ENCODE measurements at regions not wholly inside any gene's neighbourhood (a gene's known extent, or its start where the extent isn't known, plus 50 kb on each side); places are given as distances from the start of the nearest gene placed in this dataset.

DNA sequence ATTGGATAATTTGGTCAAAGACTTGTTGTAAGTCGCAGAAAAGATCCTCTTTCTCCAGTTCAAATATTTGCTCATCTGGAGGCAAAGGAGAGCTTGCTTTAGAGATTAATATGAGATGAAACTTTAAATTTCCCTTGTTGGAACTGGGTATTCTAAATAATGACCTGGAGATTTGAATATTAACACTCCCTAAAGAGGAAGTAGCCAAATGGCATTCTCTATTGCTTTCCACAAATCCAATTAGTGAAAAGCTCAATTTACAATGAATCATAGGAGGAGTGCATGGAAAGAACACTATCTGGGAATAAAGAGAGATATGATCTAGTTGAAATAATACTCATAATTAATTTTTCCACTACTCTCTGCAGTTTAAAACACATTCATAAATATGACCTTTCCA is 641.6 kb upstream of the TENM4 start:
- no peak for DNase-seq

DNA sequence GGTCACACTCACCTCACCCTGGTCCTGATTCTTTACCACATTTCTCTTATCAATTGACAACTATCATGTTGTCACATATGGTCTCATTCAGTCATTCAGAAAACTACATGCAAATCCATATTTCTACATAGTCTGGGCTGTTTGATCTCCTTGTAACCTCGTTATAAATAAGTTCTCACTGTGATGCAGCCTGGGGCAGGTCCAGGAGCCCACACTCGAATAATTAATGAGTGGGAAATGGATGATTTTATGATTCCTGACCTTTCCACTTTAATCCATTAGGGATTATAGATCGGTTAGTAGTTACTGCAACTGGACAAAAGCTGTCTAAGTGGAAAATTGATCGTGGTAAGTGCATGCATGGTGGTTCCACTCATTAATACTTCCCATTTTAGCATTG is 636.3 kb upstream of the TENM4 start:
- DNase-seq: no peak

DNA sequence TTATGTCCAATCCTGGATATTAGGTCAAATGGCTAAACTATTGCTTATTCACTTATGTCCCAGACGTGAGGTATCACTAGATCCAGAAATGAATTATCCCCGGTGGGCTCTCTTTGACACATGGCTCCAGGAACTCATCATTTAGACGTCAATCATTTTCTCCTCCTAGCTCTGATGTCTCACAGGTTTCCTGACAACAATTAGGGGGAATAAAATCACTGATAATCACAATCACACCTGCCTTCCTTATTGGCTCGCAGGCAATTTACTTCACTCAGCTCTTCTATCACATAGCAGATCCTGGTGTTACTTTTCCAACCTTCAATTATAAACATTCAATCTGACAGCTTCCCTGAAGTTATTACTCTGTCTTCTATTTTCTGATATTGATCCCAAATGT is 634.0 kb upstream of the TENM4 start:
- DNase-seq: no peak

DNA sequence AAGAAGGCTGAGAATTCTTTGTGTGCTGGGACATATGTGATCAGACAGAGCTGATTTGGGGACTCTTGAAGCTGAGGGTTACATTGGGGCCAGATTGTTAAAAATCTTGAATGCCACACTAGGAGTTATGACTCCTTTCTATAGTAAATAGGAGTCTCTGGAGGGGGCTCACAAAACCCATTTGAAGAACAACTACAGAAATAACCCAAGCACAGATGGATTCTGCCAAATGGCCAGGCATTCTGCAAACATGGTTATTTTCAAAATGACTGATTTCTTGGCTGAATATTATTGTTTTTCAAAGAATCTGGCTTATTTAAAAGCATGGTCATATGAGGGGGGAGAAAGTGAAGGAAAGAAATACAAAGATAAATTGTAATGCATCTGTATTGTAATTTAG is 625.5 kb upstream of the TENM4 start:
- no peak for DNase-seq

DNA sequence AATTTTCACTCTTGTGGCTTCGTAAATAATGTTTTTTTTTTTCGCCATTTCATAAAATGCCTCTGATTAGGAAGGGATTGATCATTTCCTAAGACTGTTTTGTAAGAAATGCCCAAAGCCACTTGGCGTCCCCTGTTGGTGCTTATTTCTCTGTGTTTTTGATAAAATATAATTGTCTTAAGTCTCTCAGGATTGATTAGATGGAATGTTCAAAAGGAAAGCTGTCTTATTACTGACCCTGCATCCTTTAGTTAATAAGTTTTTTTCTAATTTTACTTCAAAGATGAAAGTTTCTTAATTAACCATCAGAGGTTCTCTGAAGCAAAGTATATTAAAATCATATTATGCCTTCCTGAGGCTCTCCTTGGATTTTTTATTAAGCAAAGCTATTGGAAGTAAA is 624.3 kb upstream of the TENM4 start:
- no peak for DNase-seq

DNA sequence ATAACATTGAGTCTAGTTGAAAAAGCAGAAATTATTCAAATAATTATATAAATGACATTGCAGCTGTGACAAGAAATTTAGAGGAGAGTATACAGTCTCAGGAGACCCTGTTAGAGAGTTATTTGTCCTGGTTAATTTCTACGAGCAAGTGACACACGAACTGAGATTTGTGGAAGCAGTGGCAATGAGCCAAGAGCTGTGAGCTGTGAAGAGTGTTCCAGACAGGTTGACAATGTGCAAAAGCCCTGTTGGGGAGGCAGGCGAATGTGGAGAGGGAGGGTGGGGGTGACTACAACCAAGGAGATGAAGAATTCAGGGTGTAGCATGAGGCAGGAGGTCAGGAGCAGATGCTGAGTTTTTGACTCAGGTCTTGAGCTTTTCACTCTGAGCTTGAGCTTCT is 620.2 kb upstream of the TENM4 start:
- DNase-seq: no peak

DNA sequence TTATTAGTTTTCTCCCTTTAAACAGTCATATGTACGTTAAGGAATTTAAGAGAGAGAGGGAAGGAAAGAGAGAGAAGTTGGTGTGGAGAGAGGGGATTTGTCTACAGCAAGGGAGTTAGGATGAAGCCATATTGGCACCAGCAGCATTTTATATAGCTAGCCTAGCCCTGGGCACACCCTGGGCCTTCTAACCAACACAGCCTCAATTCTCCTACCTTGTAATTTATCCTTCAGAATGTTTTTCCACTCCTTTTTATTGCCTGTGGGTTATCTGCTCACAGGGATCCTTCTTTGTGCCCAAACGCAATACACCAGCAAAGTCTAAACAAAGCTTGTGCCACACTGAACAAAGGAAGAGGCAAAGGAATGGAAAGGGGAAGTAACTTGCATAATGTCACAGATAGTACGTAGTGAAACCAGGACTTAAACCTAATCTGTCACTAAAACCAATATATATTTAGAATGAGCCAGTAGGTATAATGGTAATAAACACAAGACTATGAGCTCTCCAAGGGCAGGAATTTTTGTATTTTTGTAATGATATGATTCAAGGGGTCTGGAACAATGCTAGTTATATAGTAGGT is 613.8 kb upstream of the TENM4 start:
- DNase-seq: no peak

DNA sequence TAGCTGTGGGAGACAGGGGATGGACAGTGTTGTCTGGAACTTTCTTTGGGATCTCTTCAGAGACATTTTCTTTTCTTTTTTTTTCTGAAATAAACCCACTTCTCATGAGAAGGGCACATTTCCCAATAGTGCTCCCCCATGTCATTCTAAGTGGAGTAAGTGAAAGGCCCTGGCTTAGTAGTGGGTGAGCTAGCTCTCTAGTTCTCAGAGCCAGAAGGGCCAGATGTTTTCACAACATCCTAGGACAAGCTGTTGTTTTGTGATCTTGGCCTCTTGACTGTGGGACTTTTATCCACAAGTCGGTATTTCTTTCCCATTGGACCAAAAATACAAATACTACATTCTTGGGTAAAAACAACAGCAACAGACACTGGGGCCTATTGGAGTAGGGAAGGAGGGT is 607.7 kb upstream of the TENM4 start:
- no peak for DNase-seq

DNA sequence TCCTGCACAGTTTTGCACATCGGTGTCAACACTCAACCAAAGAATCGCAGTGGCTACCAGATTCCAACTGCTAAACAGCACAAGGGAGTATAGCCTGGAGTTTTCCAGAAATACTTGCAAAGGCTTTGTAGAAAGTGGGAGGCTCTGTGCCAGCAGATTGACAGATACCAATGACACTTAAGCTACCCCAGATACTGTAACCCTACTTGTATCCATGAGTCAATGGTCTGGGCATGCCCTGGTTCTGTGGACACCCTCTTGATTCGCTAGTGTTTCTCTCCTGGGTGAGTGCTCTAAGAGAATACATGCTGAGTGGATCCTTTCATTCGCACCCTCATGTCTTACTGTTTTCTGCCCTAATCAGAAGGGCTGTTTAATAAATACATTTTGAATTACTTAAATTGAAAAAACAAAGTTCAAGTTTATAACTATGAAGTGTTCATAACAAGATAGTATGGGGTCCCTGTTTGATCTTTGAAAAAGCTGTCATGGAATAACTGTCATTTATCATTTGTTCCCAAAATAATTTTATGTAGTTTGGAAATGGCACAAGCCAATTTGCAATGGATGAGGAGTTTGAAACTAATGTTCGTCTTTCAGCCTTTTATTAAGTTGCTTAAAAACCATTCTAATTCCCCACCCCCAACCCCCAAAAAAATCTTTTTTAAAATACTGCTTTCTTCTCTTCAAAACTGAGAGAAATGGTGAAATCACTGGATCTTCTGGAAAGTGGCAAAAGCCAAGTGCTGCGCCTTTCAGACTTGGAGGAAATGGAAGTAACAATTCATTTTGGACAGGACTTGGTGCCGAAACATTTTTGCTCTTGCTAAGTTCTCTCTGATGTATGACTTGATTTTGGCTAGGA is 600.5 kb upstream of the TENM4 start:
- no peak for DNase-seq

DNA sequence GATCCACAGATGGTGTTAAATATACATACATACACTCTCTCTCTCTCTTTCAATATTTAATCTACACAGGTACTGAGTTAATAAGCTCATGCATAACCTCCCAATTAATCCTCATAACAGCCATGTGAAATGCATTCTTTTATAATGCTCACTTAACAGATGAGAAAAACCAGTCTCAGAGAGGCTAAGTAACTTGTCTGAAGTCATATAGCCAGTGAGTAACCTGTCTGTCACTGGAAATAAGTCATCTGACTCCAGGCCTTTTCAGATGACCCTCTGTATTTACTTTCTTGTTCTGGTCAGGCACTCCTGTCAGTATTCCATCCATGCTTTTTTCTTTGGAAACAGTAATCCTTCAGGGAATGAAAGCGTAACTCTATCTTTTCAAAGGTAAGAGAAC is 594.0 kb upstream of the TENM4 start:
- DNase-seq: no peak

DNA sequence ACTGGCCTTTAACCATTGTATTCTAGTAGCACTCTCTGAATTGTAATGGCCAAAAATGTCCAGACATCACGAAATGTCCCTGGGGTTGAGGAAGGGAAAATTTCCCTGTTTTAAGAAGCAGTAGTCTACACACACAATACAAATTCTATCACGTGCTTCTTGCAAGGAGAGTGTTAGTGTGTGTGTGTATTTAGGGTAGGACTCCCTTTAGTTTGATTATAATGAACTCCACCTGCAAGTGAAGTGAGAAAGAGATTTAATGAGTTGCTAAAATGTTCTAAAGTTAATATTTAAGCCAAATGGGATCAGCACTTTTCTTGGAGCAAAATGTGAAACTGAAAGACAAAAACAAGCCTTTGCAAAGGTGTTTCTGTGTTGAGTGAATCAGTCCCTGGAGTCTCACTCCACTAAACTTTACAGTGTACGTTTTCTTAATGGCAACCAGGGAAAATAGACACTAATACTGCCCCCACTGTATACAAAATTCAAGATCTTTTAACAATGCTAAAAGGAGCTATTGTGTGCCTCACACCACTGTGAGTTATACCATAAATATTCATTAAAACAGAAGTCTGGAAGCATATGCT is 590.3 kb upstream of the TENM4 start:
- no peak for DNase-seq

DNA sequence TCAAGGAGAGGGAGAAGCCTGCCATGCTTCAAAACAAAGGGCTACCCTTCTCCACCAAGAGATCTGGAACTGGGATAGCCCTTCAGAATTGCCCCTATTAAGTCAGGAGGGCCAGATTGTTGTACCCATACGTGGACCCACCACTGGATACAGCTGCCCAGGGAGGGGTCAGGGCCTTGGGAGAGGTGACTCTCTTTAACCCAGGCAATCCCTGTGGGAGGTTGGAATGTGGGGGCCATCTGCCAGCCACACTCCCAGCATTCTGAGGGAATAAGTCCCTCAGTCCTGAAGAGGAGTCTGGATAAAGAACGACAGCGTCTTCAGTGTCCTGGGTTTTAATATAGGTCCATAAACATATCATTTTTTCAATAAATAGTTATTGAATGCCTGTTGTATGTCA is 588.2 kb upstream of the TENM4 start:
- DNase-seq: no peak

DNA sequence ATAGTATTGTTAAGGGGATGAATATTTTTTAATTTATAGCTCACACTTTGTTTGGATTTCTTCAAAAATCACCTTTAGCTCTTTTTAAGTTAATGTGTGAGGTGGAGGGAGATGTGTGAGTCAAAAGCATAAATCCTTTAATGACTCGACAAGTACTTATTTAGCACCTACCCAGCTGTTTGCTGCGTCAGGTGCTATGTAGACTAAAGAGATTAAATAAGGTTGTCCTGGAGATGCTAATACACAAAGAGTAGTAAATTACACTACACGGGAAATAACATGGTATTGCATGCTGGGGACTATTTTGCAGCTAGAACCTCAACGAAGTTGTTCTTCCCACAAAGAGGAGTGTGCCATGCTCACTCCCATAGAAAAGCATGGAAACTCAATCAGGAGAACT is 583.3 kb upstream of the TENM4 start:
- DNase-seq: no peak

DNA sequence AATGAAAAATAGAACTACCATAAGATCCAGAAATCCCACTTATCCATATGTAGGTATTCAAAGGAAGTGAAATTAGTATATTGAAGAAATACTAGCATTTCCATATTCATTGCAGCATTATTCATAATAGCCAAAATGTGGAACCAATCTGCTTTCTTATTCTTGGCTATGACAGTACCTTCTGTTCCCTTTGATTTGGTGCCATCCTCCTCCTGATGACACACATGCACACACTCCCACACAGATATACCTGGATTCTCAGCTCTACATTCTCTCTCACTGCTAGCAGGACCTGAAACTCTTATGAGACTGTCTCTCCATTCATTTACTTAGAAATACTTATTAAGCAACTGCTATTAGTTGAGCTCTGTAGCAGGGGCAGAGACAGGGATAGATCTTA is 582.6 kb upstream of the TENM4 start:
- DNase-seq: no peak

DNA sequence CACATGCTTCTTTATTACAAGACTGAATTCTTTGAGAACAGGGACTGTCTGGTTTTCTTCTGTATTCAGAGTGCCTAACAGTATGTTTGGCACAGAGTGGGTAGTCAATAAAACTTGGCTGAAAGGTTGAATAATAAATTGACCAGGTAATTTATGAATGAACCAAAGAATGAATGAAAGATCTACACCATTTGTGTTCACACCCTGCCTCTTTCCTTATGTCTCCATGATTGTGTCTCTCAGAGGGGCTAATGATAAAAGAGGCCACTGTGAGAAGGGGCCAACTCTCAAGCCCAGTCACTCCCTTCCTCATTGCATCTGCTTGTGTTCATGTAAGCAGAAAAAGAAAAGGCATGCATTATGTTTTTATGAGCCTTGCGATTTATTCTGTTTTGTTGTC is 569.7 kb upstream of the TENM4 start:
- DNase-seq: no peak

DNA sequence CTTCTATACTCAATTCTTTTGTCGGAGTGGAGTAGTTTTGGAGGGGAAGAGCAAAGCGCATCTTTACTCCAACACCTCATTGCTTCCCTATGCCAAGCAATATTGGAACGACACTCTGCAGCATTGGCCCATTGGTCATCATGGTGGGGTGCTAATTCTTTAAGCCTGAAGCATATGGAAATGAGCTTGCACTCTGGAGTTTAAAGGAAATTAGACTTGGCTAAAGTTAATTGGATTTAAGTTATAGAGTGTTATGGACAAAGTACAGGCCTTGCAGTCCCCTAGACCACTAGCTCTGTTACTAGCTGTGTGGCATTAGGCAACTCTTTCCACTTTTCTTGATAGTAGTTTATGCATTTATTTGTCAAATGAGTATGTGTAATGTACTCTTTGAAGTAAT is 568.3 kb upstream of the TENM4 start:
- DNase-seq: no peak

DNA sequence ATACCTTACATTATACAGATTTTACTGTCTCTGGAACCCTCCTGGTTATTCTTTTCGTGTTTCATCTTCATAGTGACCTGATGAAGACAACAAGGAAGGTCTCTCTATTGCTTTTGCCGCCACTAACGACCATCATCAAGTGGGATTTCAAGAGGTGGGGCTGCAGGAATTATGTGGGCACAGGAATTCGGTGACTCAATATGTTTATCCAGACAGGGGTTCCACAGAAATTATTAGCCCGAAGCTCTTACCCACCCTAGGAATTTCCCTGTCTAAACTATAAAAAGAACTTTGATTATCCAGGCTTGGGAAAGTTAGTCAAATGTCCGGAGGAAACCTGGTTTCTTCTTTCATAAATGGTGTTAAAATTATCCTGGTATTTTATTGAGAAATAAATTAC is 566.8 kb upstream of the TENM4 start:
- DNase-seq: no peak

DNA sequence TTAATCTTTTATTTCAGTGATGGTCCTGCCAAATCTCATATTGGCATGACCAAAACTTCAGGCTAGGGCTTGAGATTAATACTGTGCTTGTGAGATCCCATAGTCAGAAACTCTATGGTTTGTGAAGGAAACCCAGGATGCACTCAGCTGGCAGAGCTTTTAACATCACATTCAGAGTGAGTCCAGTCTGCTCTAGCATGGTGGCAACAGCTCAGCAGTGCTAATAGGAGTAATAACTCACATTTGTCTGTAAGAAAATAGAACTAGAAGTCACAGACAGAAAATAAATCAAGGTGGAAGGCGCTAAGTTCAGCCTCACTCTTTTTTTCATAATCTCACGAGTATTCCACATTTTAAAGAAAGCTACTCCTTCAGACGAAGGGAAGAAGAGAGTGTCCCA is 549.3 kb upstream of the TENM4 start:
- DNase-seq: no peak

DNA sequence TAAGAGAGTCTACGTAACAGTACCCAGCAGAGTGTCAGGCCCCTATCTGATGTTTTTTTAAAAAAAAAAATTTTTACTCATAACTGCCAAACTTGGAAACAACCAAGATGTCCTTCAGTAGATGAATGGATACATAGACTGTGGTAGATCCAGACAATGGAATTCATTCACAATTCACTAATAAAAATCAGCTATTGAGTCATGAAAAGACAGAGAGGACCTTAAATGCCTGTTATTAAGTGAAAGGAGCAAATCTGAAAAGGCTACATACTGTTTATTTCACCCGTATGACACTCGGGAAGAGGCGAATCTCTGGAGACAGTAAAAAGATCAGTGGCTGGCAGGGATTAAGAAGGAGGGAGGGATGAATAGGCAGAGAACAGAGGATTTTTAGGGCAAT is 541.4 kb upstream of the TENM4 start:
- no peak for DNase-seq

DNA sequence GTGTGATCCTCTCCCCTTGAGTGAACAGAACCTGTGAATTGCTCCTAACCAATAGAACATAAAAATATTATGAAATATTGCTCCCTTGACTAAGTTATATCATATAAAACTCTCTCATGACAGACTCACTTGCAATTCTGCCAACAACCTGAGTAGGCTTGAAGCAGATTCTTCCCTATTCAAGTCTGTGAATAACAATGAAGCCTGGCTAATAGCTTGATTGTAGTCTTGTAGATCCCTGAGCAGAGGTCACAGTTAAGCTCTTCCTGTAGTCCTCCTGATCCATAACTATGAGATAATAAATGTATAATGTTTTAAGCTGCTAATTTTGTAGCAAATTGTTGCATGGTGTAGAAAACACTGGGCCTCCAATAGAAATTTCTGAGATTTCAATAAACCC is 540.1 kb upstream of the TENM4 start:
- no peak for DNase-seq

DNA sequence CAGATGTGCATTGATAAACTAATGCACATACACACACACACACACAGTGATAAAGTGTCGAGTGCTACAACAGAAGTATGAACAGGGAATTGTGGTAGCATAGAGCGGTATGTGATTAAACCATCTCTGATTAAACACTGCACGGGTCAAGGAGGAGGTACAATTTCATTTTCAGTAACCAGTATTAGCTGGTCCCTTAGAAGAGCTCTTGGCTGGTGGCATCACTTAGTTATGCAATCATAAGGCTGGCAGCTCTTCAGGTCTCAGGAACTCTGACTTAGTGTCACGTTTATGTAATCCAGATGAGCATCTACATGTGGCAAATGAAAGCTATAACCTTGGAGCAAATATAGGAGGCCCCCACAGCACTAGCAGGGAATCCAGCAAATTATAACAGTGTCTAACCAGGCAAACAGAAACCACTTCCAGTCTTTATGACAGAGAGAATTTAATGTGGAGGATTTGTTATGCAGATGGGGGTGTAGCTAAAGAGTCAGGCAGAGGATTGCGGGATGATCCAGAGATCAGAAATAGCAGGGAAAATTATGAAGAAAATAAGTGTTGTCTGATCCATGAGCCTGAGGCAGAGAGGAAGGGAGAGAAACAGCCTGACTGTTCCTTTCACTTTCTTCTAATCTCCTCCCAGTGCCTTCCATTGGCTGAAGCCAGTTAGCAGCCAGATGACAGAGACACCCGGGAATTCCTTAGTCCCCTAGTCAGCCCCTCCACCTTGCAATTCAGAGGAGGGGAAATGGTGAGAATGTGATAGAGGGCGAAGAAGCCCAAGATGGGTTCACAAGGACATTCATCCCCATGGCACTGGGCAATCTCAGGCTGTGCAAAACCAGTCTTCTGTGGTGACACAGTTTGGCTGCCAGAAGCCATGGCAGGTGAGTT is 533.1 kb upstream of the TENM4 start:
- no peak for DNase-seq

DNA sequence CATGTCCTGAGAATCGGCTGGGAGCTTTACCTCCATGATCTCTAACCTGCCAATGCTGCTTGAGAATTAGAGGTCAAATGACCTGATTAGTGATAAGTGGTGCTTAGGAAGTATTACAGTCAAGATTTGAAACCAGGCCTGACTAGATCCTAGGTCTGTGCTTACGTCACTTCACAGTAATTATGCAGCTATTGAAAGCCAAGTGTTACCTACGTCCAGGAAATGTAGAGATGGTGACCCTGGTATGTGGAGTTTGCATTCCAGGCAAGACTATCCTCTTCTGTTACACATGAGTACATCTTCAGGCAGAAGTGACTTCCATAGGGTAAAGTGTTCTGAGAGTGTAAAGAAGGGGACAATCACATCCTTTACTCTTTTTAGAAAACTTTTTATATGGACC is 530.4 kb upstream of the TENM4 start:
- no peak for DNase-seq

DNA sequence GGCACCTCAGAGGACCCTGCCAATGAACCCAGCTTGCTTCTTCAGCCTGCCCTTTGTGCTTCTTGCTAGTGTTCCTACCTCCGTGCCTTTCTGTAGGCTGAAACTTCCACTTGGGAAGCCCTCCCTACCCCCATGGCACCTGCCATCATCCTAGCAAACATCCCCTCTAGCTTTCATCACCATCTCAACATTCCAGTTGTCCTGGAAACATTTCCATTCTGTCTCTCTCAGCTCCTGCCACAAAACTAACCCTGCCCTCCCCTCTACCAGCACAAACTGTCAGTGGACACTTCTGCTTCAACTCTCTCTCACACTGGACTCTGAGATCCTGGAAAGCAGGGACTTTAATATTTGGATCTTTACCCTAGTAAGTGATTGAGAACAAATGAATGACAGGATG is 525.8 kb upstream of the TENM4 start:
- DNase-seq: no peak

All from activated CD4-positive, alpha-beta T cell treated with anti-CD3 and anti-CD28 coated beads for 4 hours (primary cell).